ENCODE measurements at regions not wholly inside any gene's neighbourhood (a gene's known extent, or its start where the extent isn't known, plus 50 kb on each side); places are given as distances from the start of the nearest gene placed in this dataset.

DNA sequence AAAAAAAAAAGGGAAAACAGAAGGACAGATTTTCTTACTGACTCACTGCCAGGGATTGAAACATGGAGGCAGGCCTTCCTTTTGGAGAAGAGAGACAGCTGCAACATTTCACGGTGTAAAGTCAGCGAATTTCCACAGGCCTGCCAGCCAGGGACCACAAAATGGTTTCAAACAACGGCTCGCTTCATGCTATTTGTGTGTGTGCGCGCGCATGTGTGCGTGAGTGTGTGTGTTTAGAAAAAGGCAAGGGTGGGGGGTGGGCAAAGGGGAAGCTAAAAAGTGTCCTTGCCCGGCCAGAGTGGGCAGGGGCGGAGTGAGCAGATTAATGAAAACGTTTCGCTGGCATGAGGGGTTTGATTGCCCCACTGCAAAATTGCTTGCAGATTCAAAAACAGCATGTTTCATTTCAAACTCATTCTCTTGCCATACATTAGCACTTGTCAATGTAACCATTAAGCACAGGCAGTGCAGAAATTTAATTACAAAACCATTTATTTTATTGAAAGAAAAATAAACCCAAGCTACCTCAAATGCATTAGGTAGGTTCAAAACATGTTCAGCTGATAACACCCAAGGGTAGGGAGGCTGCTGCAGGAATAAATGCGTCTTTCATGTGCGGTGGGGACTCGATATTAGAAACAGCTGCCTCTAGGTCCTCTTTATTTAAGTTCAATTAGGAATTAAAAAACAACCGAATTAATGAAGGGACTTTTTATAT is 182.1 kb upstream of the SIX2 start:
- Histone ChIP-seq H3K4me1 (no peaks in the 10 kb centered on the region), H3K9me3 (no peaks in the 10 kb centered on the region), H3K27ac (no peak overlapping the region), H3K27me3 (no peaks in the 10 kb centered on the region), H3K4me3 (no peak overlapping the region), H3K36me3 (replicated peaks in 1 of 2; ENCODE audit: insufficient read depth in 1 of 2, low read depth in 2 of 2) (no peaks in the 10 kb centered on the region)
- intact Hi-C loops (cut with DNase I) = no loop called here
- TF ChIP-seq, protein P1, sequence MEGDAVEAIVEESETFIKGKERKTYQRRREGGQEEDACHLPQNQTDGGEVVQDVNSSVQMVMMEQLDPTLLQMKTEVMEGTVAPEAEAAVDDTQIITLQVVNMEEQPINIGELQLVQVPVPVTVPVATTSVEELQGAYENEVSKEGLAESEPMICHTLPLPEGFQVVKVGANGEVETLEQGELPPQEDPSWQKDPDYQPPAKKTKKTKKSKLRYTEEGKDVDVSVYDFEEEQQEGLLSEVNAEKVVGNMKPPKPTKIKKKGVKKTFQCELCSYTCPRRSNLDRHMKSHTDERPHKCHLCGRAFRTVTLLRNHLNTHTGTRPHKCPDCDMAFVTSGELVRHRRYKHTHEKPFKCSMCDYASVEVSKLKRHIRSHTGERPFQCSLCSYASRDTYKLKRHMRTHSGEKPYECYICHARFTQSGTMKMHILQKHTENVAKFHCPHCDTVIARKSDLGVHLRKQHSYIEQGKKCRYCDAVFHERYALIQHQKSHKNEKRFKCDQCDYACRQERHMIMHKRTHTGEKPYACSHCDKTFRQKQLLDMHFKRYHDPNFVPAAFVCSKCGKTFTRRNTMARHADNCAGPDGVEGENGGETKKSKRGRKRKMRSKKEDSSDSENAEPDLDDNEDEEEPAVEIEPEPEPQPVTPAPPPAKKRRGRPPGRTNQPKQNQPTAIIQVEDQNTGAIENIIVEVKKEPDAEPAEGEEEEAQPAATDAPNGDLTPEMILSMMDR (IDR thresholded peaks at IDR 0.05) = no peak
- no peak for TF ChIP-seq POLR2A (IDR thresholded peaks at IDR 0.05)
- ATAC-seq (no peak), DNase-seq (no peak)
- 83 to 87% methylated on average over 16 of the region's 16 CpGs for WGBS, 2 donors

DNA sequence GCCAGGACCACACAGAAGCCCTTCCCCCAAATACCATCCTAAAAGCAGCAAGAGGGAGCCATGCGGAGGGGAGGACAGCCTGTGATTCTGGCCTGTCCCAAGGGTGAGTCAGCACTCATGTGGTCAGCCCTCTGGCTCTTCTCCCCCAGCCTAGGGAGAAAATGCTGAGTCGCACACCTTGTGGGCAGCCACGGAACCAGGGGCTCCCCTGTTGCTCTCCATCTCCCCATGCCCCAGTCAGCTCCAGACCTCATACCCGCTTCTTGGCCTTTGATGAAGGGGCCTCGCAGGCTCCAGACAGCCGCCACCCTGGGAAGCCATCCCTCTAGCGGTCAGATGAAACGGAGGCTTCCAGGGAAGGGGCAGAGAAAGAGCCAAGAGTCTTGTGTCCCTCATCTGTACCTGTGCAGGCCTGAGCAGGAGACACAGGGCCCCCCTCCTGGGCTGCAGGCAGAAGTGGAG is 181.3 kb upstream of the SIX2 start:
- no peaks in the 10 kb centered on the region for H3K27me3 ChIP-seq
- TF ChIP-seq POLR2A (IDR thresholded peaks at IDR 0.05) = no peak
- TF ChIP-seq, protein P1 (IDR thresholded peaks at IDR 0.05) = no peak
- no peak for DNase-seq
- H3K4me1 ChIP-seq = no peaks in the 10 kb centered on the region
- H3K36me3 ChIP-seq (replicated peaks in 1 of 2; ENCODE audit: insufficient read depth in 1 of 2, low read depth in 2 of 2) = no peaks in the 10 kb centered on the region
- no peak overlapping the region for H3K27ac ChIP-seq
- intact Hi-C loops (cut with DNase I) = no loop called here
- H3K9me3 ChIP-seq = no peaks in the 10 kb centered on the region
- no peak overlapping the region for H3K4me3 ChIP-seq
- ATAC-seq = no peak
- WGBS, 2 donors = 90 to 97% methylated on average over 5 to 8 of the region's 8 CpGs

DNA sequence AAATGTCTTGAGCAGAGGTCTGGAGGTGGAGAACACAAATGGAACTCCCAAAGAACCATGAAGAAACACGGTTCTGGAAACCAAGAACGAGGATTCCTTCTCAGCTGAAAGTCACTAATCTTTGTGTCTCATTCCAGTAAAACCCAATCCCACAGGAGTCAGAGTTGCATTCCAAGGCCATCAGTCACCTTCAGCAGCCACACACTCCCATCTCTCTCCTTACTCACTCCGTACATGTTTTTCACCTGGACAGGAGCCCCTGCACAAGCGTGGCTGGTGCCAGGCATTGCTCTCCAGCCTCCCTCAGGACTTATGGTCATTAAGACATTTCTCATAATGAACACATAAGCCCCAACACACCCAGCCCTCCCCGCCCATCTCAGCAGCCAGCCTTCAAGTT is 175.4 kb upstream of the SIX2 start:
- Histone ChIP-seq H3K27ac (no peak overlapping the region), H3K27me3 (no peaks in the 10 kb centered on the region), H3K4me1 (no peaks in the 10 kb centered on the region), H3K4me3 (no peak overlapping the region), H3K9me3 (no peaks in the 10 kb centered on the region), H3K36me3 (replicated peaks in 1 of 2; ENCODE audit: insufficient read depth in 1 of 2, low read depth in 2 of 2) (no peaks in the 10 kb centered on the region)
- DNase-seq = no peak
- ATAC-seq = no peak
- intact Hi-C loops (cut with DNase I) = no loop called here
- no peak for TF ChIP-seq POLR2A (IDR thresholded peaks at IDR 0.05)
- TF ChIP-seq, protein P1 (IDR thresholded peaks at IDR 0.05) = no peak
- WGBS, 2 donors = 89 to 90% methylated on average over 5 of the region's 5 CpGs

DNA sequence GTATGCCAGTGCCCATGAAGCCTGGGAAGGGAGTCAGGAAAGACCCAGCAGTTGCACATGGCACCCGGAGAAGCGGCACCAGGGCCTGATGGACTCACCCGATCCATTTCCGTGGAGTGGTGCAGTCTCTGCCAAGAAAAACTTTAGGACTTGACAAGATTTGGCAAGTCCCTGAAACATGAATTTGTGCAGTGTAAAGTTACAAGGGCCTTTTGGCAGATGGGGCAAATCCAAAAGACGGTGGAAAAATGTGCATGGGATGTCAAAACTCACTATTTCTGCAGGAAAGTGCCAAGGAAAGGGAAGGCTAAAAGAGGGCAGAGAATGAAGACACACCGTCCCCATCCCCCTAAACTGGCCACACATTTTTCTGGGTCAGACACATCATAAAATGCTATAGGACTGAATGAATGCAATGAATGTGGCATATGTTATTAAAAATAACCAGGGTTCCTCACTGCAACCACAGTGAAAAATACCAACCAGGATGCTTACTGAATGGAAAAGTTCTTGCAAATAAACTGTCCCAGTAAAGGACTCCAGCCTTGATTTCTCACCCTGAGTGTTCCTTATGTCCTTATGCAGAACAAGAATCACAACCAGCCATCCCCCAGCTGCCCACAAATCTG is 173.5 kb upstream of the SIX2 start:
- Histone ChIP-seq H3K9me3 (no peaks in the 10 kb centered on the region), H3K36me3 (replicated peaks in 1 of 2; ENCODE audit: insufficient read depth in 1 of 2, low read depth in 2 of 2) (no peaks in the 10 kb centered on the region), H3K27me3 (no peaks in the 10 kb centered on the region), H3K4me1 (no peaks in the 10 kb centered on the region), H3K27ac (no peak overlapping the region), H3K4me3 (no peak overlapping the region)
- no peak for DNase-seq
- ATAC-seq = no peak
- no peak for TF ChIP-seq POLR2A (IDR thresholded peaks at IDR 0.05)
- TF ChIP-seq, protein P1 (IDR thresholded peaks at IDR 0.05) = no peak
- intact Hi-C loops (cut with DNase I) = no loop called here
- WGBS, 2 donors = 66 to 80% methylated on average over 6 of the region's 6 CpGs

DNA sequence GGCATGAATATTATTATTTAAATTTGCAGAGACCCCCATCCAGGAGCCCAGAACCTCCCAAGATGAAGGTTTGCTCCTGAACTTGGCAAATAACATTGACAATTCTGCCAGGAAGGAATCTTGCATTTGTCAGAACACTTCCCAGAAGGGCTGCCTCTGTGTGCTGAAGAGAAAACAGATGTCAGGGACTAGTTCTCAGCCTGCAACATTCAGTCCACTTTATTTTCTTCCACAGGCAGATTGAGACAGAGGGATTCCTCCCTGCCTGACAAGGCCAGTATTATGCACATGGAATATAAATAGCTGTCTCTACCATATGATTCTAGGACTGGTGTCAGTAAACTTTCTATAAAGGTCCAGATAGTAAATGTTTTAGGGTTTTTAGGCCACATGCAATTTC is 171.5 kb upstream of the SIX2 start:
- DNase-seq (no peak), ATAC-seq (no peak)
- intact Hi-C loops (cut with DNase I) = no loop called here
- Histone ChIP-seq H3K4me1 (no peaks in the 10 kb centered on the region), H3K9me3 (no peaks in the 10 kb centered on the region), H3K27me3 (no peaks in the 10 kb centered on the region), H3K4me3 (no peak overlapping the region), H3K27ac (no peak overlapping the region), H3K36me3 (replicated peaks in 1 of 2; ENCODE audit: insufficient read depth in 1 of 2, low read depth in 2 of 2) (no peaks in the 10 kb centered on the region)
- TF ChIP-seq, protein P1 (IDR thresholded peaks at IDR 0.05) = no peak
- TF ChIP-seq POLR2A (IDR thresholded peaks at IDR 0.05) = no peak

All from body of pancreas (tissue), 4 donors.